ENCODE measurements at regions not wholly inside any gene's neighbourhood (a gene's known extent, or its start where the extent isn't known, plus 50 kb on each side); places are given as distances from the start of the nearest gene placed in this dataset.

- TF ChIP-seq, protein P1, sequence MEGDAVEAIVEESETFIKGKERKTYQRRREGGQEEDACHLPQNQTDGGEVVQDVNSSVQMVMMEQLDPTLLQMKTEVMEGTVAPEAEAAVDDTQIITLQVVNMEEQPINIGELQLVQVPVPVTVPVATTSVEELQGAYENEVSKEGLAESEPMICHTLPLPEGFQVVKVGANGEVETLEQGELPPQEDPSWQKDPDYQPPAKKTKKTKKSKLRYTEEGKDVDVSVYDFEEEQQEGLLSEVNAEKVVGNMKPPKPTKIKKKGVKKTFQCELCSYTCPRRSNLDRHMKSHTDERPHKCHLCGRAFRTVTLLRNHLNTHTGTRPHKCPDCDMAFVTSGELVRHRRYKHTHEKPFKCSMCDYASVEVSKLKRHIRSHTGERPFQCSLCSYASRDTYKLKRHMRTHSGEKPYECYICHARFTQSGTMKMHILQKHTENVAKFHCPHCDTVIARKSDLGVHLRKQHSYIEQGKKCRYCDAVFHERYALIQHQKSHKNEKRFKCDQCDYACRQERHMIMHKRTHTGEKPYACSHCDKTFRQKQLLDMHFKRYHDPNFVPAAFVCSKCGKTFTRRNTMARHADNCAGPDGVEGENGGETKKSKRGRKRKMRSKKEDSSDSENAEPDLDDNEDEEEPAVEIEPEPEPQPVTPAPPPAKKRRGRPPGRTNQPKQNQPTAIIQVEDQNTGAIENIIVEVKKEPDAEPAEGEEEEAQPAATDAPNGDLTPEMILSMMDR (IDR thresholded peaks at IDR 0.05; ENCODE audit: control insufficient read depth, insufficient read depth, low read depth, low read length, missing control alignments) = no peak
- DNase-seq (ENCODE audit: low read depth) = no peak
- H3K4me3 ChIP-seq (ENCODE audit: control insufficient read depth, low read depth, low read length) = no peak overlapping the region
Measured at GRCh38 chr10:3906511-3907111, 121.6 kb upstream of the KLF6 start.

- no peak for DNase-seq (ENCODE audit: low read depth)
- TF ChIP-seq, protein P1 (IDR thresholded peaks at IDR 0.05; ENCODE audit: control insufficient read depth, insufficient read depth, low read depth, low read length, missing control alignments) = no peak
Measured at GRCh38 chr10:3904419-3904960, 119.5 kb upstream of the KLF6 start.

GRCh38 chr10:3902809-3903410 is 117.9 kb upstream of the KLF6 start:
- DNase-seq (ENCODE audit: low read depth) = no peak
- H3K4me3 ChIP-seq (ENCODE audit: control insufficient read depth, low read depth, low read length) = no peak overlapping the region
- TF ChIP-seq, protein P1 (IDR thresholded peaks at IDR 0.05; ENCODE audit: control insufficient read depth, insufficient read depth, low read depth, low read length, missing control alignments) = no peak

More at GRCh38 chr10:3904419-3904960, 119.5 kb upstream of the KLF6 start:
- H3K4me3 ChIP-seq (ENCODE audit: control insufficient read depth, low read depth, low read length) = no peak overlapping the region

DNA sequence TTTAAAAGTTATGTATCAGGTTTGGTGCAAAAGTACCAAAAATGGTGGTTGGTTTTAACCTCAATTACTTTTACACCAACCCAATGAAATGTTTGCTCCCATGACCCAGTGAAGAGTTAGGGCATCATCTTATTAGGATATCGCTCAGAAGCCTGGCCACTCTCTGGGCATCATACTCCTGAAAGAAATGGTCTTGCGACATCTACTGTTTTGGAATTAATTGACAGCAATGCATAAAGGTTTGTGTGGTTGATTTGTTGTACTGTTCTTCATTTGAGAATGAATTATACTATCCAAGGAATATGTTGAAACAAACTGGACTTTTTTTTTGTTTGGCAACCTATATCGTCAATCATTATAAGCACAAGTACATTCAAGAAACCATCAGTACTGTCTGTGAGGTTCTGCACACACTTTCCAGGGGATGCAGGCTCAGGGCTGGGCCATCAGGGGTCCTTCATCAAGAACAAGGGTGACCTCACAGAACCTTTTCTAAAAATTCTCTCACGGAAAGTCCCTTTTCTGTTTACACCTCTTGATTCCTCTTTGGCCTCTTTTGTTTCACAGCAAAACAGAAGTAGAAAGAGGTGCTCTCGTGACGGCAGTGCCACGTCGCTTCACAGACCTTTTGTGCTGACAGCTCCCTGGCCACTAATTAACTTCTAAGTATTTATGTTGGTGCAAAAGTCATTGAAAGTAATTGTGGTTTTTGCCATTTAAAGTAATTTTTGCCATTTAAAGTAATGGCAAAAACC is 117.2 kb upstream of the KLF6 start:
- H3K4me3 ChIP-seq (ENCODE audit: control insufficient read depth, low read depth, low read length) = no peak overlapping the region
- DNase-seq (ENCODE audit: low read depth) = no peak
- TF ChIP-seq, protein P1 (IDR thresholded peaks at IDR 0.05; ENCODE audit: control insufficient read depth, insufficient read depth, low read depth, low read length, missing control alignments) = no peak

DNA sequence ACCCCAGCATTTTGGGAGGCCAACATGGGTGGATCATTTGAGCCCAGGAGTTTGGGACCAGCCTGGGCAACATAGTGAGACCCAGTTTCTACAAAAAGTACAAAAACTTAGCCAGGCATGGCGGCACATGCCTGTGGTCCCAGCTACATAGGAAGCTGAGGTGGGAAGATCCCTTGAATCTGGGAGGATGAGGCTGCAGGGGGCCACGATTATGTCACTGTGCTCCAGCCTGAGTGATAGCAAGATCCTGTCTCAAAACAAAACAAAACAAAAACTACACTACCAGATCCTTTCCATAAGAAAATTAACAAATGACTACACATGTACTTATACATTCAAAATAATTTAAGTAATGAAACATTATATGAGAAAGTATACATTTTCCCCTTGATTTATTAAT is 116.4 kb upstream of the KLF6 start:
- TF ChIP-seq, protein P1 (IDR thresholded peaks at IDR 0.05; ENCODE audit: control insufficient read depth, insufficient read depth, low read depth, low read length, missing control alignments) = no peak
- DNase-seq (ENCODE audit: low read depth) = no peak
- H3K4me3 ChIP-seq (ENCODE audit: control insufficient read depth, low read depth, low read length) = no peak overlapping the region

DNA sequence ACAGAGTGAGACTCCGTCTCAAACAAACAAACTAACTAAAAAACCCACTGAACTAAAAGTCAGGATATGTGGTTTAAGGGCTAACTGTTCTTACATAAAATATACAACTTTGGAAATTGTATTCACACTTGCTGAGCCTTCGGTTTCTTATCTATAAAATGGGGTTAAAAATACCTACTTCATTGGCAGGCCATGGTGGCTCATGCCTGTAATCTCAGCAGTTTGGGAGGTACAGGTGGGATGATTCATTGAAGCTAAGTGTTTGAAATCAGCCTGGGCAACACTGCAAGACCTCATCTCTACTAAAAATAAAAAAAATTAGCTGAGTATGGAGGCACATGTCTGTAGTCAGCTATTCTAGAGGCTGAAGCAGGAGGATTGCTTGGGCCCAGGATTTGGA is 115.4 kb upstream of the KLF6 start:
- no peak for DNase-seq (ENCODE audit: low read depth)
- TF ChIP-seq, protein P1 (IDR thresholded peaks at IDR 0.05; ENCODE audit: control insufficient read depth, insufficient read depth, low read depth, low read length, missing control alignments) = no peak
- no peak overlapping the region for H3K4me3 ChIP-seq (ENCODE audit: control insufficient read depth, low read depth, low read length)

Data from AG09309 (cell line).